Ascending aorta (tissue), 2 donors: ENCODE measurements at regions not wholly inside any gene's neighbourhood (a gene's known extent, or its start where the extent isn't known, plus 50 kb on each side); places are given as distances from the start of the nearest gene placed in this dataset.

Source experiments
- DNase-seq, 2 donors: peaks; one replicate each; pipeline ENCODE4 v3.0.0-alpha.2; 2019; ENCODE audit warnings: low spot score in 2 of 2
- H3K27ac ChIP-seq, 2 donors: fragments of 200-600 bp; sonication (generic); one replicate each; pipeline ENCODE4 v1.5.1; 2016 to 2017; ENCODE audit warnings: mild to moderate bottlenecking in 1 of 2
- H3K27me3 ChIP-seq: fragments of 200-600 bp; sonication (generic); one replicate; pipeline ENCODE4 v1.5.1; 2017
- H3K36me3 ChIP-seq, 2 donors: fragments of 200-600 bp; sonication (generic); one replicate each; pipeline ENCODE4 v1.5.1; 2016
- H3K4me1 ChIP-seq, 2 donors: fragments of 200-600 bp; sonication (generic); one replicate each; pipeline ENCODE4 v1.5.1; 2016 to 2017; ENCODE audit warnings: mild to moderate bottlenecking in 1 of 2
- H3K4me3 ChIP-seq, 2 donors: fragments of 200-600 bp; sonication (generic); one replicate each; pipeline ENCODE4 v1.5.1; 2016 to 2017; ENCODE audit warnings: mild to moderate bottlenecking in 1 of 2
- H3K9me3 ChIP-seq, 2 donors: fragments of 200-600 bp; sonication (generic); one replicate each; pipeline ENCODE4 v1.5.1; 2016
- CTCF ChIP-seq, 3 experiments: fragments of 200-600 bp in 2 of 3; fragments of 450-650 bp in 1 of 3; sonication (generic) in 2 of 3; IDR thresholded peaks; one replicate each; pipeline ENCODE4 v1.5.1; 2016 to 2019; ENCODE audit warnings: antibody characterized with exemption in 3 of 3, mild to moderate bottlenecking in 1 of 3, moderate library complexity in 1 of 3
- intact Hi-C: fragments of 100-400 bp; cut with DNase I; formaldehyde crosslinking; loops from one replicate; pipeline ENCODE4 v1.15.1; 2023

GRCh38 chr20:40583205-40583604 is 105.8 kb downstream of the MAFB start:
- H3K27me3 ChIP-seq = no peaks in the 10 kb centered on the region
- H3K27ac ChIP-seq = no peak overlapping the region
- no peak for TF ChIP-seq CTCF (IDR thresholded peaks at IDR 0.05)
- no peak overlapping the region for H3K4me3 ChIP-seq
- H3K9me3 ChIP-seq = no peaks in the 10 kb centered on the region
- DNase-seq = no peak
- H3K36me3 ChIP-seq = no peaks in the 10 kb centered on the region
- intact Hi-C loops = no loop called here
- H3K4me1 ChIP-seq = no peaks in the 10 kb centered on the region

GRCh38 chr20:40582531-40582930 is 106.5 kb downstream of the MAFB start:
- intact Hi-C loops = no loop called here
- no peak for DNase-seq
- Histone ChIP-seq H3K9me3 (no peaks in the 10 kb centered on the region), H3K36me3 (no peaks in the 10 kb centered on the region), H3K4me1 (no peaks in the 10 kb centered on the region), H3K27me3 (no peaks in the 10 kb centered on the region), H3K4me3 (no peak overlapping the region), H3K27ac (no peak overlapping the region)
- TF ChIP-seq CTCF (IDR thresholded peaks at IDR 0.05) = no peak

- Histone ChIP-seq H3K4me1 (no peaks in the 10 kb centered on the region), H3K27ac (no peak overlapping the region), H3K36me3 (no peaks in the 10 kb centered on the region), H3K27me3 (no peaks in the 10 kb centered on the region), H3K4me3 (no peak overlapping the region), H3K9me3 (no peaks in the 10 kb centered on the region)
- intact Hi-C loops = no loop called here
- TF ChIP-seq CTCF (IDR thresholded peaks at IDR 0.05) = no peak
- no peak for DNase-seq
Measured at GRCh38 chr20:40579701-40580100, 109.3 kb downstream of the MAFB start.

GRCh38 chr20:40578961-40579360 is 110.1 kb downstream of the MAFB start:
- no peak overlapping the region for H3K27ac ChIP-seq

GRCh38 chr20:40575851-40576250 is 113.2 kb downstream of the MAFB start:
- no peak for DNase-seq
- H3K4me3 ChIP-seq = no peak overlapping the region
- no peaks in the 10 kb centered on the region for H3K36me3 ChIP-seq
- H3K4me1 ChIP-seq = no peaks in the 10 kb centered on the region
- no peak overlapping the region for H3K27ac ChIP-seq
- H3K27me3 ChIP-seq = no peaks in the 10 kb centered on the region
- intact Hi-C loops = no loop called here
- TF ChIP-seq CTCF (IDR thresholded peaks at IDR 0.05) = no peak
- H3K9me3 ChIP-seq = no peaks in the 10 kb centered on the region

More at GRCh38 chr20:40578961-40579360, 110.1 kb downstream of the MAFB start:
- no peak for DNase-seq
- no peaks in the 10 kb centered on the region for H3K4me1 ChIP-seq
- no peak overlapping the region for H3K4me3 ChIP-seq
- no peaks in the 10 kb centered on the region for H3K36me3 ChIP-seq
- no peak for TF ChIP-seq CTCF (IDR thresholded peaks at IDR 0.05)
- no peaks in the 10 kb centered on the region for H3K27me3 ChIP-seq
- no peaks in the 10 kb centered on the region for H3K9me3 ChIP-seq
- intact Hi-C loops = no loop called here

GRCh38 chr20:40572251-40572650 is 116.8 kb downstream of the MAFB start:
- no peak for TF ChIP-seq CTCF (IDR thresholded peaks at IDR 0.05)
- Histone ChIP-seq H3K27ac (no peak overlapping the region), H3K36me3 (no peaks in the 10 kb centered on the region), H3K9me3 (no peaks in the 10 kb centered on the region), H3K4me3 (no peak overlapping the region), H3K27me3 (no peaks in the 10 kb centered on the region), H3K4me1 (no peaks in the 10 kb centered on the region)
- intact Hi-C loops = no loop called here
- no peak for DNase-seq
